ENCODE measurements at regions not wholly inside any gene's neighbourhood (a gene's known extent, or its start where the extent isn't known, plus 50 kb on each side); places are given as distances from the start of the nearest gene placed in this dataset.

DNA sequence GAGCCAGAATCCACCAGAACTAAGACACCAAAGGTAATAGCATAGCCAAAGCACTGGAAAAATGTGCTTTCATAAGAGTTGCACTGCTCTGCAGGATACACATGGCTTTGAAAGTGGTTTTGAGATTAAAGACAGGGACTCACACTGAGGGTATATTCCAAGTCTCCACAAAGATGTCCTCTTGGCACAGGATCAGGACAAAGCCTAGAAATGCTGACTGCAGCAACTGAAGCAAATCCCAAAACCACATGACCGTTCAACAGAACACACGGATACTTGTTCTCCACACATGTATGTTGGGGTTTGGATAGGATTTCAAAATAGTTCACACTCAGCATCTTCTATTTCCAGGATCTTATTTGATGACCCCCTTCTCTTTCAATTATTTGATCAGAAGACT, 364.3 kb upstream of the HSF2 start:
- TF ChIP-seq, protein P1, sequence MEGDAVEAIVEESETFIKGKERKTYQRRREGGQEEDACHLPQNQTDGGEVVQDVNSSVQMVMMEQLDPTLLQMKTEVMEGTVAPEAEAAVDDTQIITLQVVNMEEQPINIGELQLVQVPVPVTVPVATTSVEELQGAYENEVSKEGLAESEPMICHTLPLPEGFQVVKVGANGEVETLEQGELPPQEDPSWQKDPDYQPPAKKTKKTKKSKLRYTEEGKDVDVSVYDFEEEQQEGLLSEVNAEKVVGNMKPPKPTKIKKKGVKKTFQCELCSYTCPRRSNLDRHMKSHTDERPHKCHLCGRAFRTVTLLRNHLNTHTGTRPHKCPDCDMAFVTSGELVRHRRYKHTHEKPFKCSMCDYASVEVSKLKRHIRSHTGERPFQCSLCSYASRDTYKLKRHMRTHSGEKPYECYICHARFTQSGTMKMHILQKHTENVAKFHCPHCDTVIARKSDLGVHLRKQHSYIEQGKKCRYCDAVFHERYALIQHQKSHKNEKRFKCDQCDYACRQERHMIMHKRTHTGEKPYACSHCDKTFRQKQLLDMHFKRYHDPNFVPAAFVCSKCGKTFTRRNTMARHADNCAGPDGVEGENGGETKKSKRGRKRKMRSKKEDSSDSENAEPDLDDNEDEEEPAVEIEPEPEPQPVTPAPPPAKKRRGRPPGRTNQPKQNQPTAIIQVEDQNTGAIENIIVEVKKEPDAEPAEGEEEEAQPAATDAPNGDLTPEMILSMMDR (IDR thresholded peaks at IDR 0.05) = no peak
- 100% methylated on average over 1 of the region's 2 CpGs for WGBS (ENCODE audit: insufficient coverage)
- H3K4me3 Mint-ChIP-seq = no peak overlapping the region
- peaks cover 0 to 5% of the 10 kb centered on the region in 2 donors for H3K4me1 Mint-ChIP-seq
- no peak overlapping the region for H3K4me3 ChIP-seq (ENCODE audit: low read length)
- H3K36me3 ChIP-seq (ENCODE audit: control insufficient read depth, insufficient read depth, low read length) = no peaks in the 10 kb centered on the region
- H3K4me1 ChIP-seq (ENCODE audit: control insufficient read depth, insufficient read depth, low read length) = no peaks in the 10 kb centered on the region
- ATAC-seq (no peak), DNase-seq (no peak)
- H3K9me3 Mint-ChIP-seq = no peaks in the 10 kb centered on the region
- no peak overlapping the region for H3K27ac ChIP-seq (ENCODE audit: low read length)
- no peaks in the 10 kb centered on the region for H3K27me3 Mint-ChIP-seq (ENCODE audit: low read depth in 2 of 2)
- H3K27ac Mint-ChIP-seq = no peak overlapping the region
- no peaks in the 10 kb centered on the region for H3K9me3 ChIP-seq (ENCODE audit: control insufficient read depth, insufficient read depth, low read length)
- no peaks in the 10 kb centered on the region for H3K36me3 Mint-ChIP-seq
- H3K27me3 ChIP-seq (ENCODE audit: control insufficient read depth, insufficient read depth, low read length) = no peaks in the 10 kb centered on the region
- intact Hi-C loops (cut with micrococcal nuclease) = no loop called here

DNA sequence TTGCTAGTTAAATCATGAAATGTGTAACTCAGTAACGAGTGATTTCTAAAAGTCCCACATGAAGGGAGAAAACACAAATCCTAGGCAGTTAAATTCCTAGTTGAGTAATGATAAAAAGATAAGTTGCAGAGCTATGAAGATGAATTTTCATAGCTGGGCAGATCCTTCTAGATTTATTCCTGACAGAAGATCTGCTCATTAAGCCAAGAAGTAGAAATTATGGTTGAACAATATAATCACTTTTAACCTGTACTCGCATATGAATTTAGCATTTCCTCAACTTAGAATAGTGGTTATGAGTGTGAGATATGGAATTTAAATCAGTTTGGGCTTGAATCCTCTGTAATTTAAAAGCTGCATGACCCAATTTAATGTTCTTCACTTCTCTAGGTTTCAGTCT, 359.2 kb upstream of the HSF2 start:
- ATAC-seq (no peak), DNase-seq (no peak)
- WGBS (ENCODE audit: insufficient coverage) = 83% methylated on average over 1 of the region's 2 CpGs
- Mint-ChIP-seq H3K27me3 (ENCODE audit: low read depth in 2 of 2) (no peaks in the 10 kb centered on the region), H3K4me3 (no peak overlapping the region), H3K9me3 (peaks cover 0 to 2% of the 10 kb centered on the region in 2 donors), H3K27ac (no peak overlapping the region), H3K4me1 (peaks cover 20 to 22% of the 10 kb centered on the region in 2 donors), H3K36me3 (no peaks in the 10 kb centered on the region)
- H3K27me3 ChIP-seq (ENCODE audit: control insufficient read depth, insufficient read depth, low read length) = no peaks in the 10 kb centered on the region
- H3K4me3 ChIP-seq (ENCODE audit: low read length) = no peak overlapping the region
- intact Hi-C loops (cut with micrococcal nuclease) = no loop called here
- no peaks in the 10 kb centered on the region for H3K36me3 ChIP-seq (ENCODE audit: control insufficient read depth, insufficient read depth, low read length)
- H3K4me1 ChIP-seq (ENCODE audit: control insufficient read depth, insufficient read depth, low read length) = peaks cover 7% of the 10 kb centered on the region
- no peaks in the 10 kb centered on the region for H3K9me3 ChIP-seq (ENCODE audit: control insufficient read depth, insufficient read depth, low read length)
- TF ChIP-seq, protein P1 (IDR thresholded peaks at IDR 0.05) = no peak
- H3K27ac ChIP-seq (ENCODE audit: low read length) = no peak overlapping the region

DNA sequence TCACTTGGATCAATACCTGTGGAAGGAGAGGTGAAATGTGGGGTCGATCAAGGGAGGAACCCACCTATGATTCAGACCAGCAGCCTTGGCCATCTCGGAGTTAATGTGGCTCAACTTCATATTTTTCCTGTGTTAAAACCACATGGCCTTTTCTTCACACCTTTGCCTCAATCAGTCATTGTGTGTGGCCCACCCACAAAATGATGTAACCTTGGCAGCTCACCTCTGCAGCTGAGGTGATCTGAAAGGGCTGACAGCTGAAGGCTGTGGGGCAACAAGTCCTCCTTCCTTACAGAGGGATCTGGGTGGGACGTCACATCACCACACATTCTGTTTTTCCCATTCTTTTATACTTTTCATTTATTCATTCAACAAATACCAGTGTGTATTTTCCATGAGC, 357.1 kb upstream of the HSF2 start:
- Histone ChIP-seq H3K9me3 (ENCODE audit: control insufficient read depth, insufficient read depth, low read length) (no peaks in the 10 kb centered on the region), H3K27me3 (ENCODE audit: control insufficient read depth, insufficient read depth, low read length) (no peaks in the 10 kb centered on the region), H3K36me3 (ENCODE audit: control insufficient read depth, insufficient read depth, low read length) (no peaks in the 10 kb centered on the region), H3K4me3 (ENCODE audit: low read length) (no peak overlapping the region), H3K4me1 (ENCODE audit: control insufficient read depth, insufficient read depth, low read length) (peaks cover 7% of the 10 kb centered on the region), H3K27ac (ENCODE audit: low read length) (no peak overlapping the region)
- intact Hi-C loops (cut with micrococcal nuclease) = no loop called here
- peak; percentile 69 to 76 (median 72) for ATAC-seq
- WGBS (ENCODE audit: insufficient coverage) = 45% methylated on average over 3 of the region's 3 CpGs
- Mint-ChIP-seq H3K9me3 (peaks cover 2% of the 10 kb centered on the region in 2 donors), H3K4me1 (peaks cover 20 to 22% of the 10 kb centered on the region in 2 donors), H3K27ac (peak overlapping the region in 1 of 2 donors; percentile 80), H3K4me3 (peak overlapping the region; percentile 25), H3K27me3 (ENCODE audit: low read depth in 2 of 2) (no peaks in the 10 kb centered on the region), H3K36me3 (no peaks in the 10 kb centered on the region)
- peak in 1 of 2 donors; percentile 13 for DNase-seq
- TF ChIP-seq, protein P1 (IDR thresholded peaks at IDR 0.05) = no peak
